ENCODE measurements at regions not wholly inside any gene's neighbourhood (a gene's known extent, or its start where the extent isn't known, plus 50 kb on each side); places are given as distances from the start of the nearest gene placed in this dataset.

DNA sequence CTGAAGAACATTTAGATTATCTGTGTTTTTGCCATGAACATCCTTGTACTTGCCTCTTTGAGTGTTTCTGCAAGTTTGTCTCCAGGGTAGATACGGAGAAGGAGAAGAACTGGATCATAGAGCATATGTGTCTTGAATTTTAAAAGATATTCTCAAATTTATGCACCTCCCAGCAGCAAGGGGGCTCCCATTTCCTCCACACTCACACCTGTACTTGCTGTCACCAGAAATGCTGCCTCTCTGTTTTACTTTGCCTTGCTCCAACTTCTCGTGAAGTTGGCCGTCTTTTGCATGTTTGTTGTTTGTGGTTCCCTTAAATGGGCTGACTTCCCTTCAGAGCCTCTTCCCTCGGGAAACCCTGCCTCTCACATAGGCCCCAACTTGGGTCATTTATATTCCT lies 171.0 kb downstream of the TFAP2C start:
- no peak for DNase-seq (ENCODE audit: low read depth)

GRCh38 chr20:56801971-56802755 lies 173.1 kb downstream of the TFAP2C start:
- DNase-seq (ENCODE audit: low read depth) = no peak

GRCh38 chr20:56802805-56803204 lies 173.7 kb downstream of the TFAP2C start:
- DNase-seq (ENCODE audit: low read depth) = no peak

DNA sequence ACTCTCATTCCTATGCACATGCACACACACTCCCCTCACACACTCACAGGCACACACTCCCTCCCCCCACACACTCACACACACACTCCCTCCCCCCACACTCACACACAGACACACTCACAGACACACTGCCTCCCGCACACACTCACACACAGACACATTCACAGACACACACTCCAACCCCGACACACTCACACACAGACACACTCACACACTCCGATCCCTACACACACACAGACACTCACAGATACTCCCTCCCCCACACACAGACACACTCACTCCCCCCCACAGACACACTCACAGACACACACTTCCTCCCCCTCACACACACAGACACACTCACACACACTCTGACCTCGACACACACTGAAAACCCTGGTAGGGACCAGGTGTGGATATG lies 176.2 kb downstream of the TFAP2C start:
- no peak for DNase-seq (ENCODE audit: low read depth)

GRCh38 chr20:56805966-56806365 lies 176.9 kb downstream of the TFAP2C start:
- no peak for DNase-seq (ENCODE audit: low read depth)

- no peak for DNase-seq (ENCODE audit: low read depth)
These were observed 177.9 kb downstream of the TFAP2C start for GRCh38 chr20:56806952-56807517.

DNA sequence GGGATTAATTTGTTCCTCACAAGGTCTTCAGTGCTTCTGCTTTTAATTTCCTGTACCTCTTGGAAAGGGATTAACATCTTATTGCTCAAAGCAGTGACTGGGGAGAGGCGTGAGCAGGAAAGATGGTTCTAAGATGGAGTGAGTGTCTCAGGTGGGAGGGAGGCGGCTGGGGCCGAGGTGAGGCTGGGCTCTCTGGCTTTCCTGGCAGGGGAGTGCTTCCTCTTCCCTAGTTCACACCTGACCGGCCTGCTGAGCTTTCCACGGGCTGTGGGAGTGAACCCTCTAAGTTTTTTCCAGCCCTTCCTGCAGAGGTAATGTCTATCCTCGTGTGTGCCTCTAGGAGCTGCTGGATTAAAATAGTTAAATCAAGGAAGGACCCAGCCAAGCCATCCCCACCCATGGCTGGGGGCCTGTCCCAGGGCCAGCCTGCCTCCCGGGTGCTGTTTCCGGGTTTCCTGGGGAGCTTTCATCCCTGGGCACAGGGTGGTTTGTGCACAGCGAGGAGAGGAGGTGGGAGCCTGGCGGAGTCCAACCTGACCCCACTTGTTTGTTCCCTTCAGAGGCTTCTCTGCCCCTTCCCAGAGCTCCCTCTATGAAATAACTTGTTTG lies 179.1 kb downstream of the TFAP2C start:
- no peak for DNase-seq (ENCODE audit: low read depth)

DNA sequence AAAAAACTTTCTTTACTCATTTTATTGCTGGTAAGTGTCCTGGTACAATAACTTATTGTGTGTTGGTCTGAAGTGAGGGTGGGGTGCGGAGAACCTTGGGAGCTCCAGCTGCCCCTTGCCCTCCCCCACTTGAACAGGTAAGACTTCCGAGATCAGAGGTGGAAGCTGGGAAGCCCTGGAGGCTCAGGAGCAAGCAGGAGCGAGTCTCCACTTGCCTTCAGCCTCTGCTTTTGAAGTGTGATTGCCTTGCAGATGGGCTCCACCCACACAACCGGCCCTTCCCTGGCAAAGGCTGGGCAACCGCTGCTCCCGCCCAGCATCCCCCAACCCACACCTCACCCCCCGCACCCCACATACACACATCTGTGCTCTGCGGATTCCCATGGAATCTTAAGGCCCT lies 179.6 kb downstream of the TFAP2C start:
- no peak for DNase-seq (ENCODE audit: low read depth)

GRCh38 chr20:56809668-56810067 lies 180.6 kb downstream of the TFAP2C start:
- DNase-seq (ENCODE audit: low read depth) = no peak

DNA sequence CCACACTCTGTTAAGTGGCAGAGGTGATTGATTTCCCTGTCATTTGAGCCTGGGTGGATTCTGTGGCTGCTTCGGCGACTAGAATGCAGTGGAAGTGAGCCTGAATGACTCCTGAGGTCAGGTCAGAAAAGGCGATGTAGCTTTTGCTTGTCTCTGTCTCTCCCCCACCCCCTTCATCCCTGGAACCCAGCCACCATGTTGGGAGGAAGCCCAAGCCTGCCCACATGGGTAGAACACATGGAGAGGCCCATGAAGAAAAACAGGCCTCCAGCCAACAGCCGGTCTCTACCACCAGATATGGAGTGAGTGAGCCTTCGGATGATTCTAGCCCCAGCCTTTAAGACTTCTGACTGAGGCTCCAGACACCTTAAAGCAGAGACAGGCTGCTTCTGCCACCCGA lies 181.0 kb downstream of the TFAP2C start:
- no peak for DNase-seq (ENCODE audit: low read depth)

DNA sequence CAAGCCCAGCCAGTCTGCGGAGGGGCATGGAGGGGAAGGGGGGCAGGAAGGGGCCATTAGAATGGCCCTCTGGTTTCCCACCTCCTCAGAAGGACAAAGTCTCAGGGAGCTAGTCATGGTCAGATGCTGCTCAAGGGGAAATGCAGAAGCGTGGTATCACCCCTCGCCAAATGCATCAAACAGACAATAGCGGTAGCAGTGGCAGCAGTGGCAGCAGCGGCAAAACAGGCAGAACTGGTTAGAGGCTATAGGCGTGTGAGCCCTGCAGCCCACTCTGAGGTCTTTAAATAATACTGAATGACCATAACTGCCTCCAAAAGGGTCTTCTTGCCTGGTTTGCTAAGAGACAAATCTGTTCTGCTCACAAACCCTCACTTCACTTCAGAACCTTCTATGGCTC lies 186.7 kb downstream of the TFAP2C start:
- DNase-seq (ENCODE audit: low read depth) = no peak

GRCh38 chr20:56816349-56816748 lies 187.2 kb downstream of the TFAP2C start:
- no peak for DNase-seq (ENCODE audit: low read depth)

- no peak for DNase-seq (ENCODE audit: low read depth)
These were observed 188.9 kb downstream of the TFAP2C start for GRCh38 chr20:56817780-56818675.

DNA sequence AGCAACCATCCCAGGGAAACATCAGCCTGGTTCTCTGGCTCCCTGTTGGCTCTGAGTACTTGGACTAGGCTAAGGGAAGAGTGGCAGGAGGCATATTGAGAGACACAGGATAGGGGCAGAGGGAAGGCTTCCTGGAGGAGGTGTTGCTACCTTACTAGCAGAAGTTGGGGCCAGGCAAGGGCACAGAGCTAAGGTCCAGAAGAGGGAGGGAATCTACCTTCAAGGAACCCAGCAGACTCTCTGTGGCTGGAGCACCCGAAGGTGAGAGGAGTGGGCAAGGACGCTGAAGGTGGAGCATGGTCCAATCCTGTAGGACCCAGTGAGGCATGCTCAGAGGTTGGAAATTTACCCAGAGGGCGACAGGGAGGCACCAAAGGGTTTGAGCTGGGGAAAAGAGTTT lies 191.9 kb downstream of the TFAP2C start:
- DNase-seq (ENCODE audit: low read depth) = no peak

GRCh38 chr20:56826306-56826704 lies 197.2 kb downstream of the TFAP2C start:
- no peak for DNase-seq (ENCODE audit: low read depth)

DNA sequence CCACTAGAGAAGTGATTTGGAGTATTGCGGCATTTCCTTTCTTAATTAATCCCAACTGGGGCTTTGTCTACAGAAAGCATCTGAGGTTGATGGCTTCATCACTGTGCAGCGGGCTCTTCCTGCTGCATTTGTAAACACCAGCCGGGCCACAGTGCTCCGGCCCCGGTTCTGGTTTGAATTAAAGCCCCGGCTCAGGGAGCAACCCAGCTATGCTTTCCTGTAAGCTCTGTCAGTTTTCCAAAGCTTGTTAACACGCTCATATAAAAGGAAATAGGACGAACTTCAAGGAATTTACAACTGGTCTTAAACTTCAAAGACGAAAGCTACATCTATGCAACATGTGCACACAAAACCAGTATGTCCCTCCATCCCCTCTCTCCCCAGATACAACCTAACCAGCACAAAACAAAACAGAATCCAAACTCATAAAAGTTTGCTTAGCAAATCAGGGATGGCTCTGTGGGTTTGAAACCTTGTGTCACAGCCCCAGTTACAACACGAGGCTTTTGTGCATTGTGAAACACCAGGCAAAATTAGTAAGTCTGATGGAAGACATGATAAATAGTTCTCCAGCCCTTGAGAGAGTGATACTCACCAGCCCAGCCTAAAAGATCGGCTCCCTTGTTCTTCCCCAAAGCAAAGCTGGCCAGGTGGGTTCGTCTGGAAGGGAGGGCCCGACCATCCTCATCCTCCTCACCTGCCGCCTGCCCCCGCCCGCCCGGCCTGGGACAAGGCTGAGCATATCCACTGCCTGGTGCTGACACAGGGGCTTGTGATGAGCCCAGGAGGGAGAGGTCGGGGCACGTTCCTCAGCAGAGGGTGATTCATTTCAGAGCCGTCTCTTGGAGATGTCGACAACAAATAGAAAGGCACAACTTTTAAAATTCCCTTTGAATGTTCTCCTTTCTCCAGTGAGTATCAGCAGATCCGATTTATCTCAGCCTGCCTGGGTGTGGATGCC lies 197.9 kb downstream of the TFAP2C start:
- no peak for DNase-seq (ENCODE audit: low read depth)

DNA sequence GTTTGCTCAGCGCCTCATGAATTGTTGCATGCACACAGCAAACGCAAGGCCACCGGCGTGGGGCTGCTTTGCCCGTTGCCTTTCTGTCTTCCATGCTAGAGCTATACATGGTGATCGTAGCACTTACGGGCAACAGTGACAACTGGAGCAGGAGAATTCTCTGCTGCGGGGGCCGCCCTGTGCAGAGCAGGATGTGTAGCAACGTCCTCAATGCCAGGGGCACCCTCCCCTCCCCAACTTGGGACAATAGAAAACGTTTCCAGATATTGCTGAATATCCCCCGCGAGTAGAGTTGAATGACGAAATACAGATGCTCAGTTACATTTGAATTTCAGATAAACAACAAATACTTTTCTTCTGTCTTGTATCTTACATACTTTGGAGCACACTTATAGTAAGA lies 198.7 kb downstream of the TFAP2C start:
- no peak for DNase-seq (ENCODE audit: low read depth)

GRCh38 chr20:56828402-56828801 lies 199.3 kb downstream of the TFAP2C start:
- no peak for DNase-seq (ENCODE audit: low read depth)

DNA sequence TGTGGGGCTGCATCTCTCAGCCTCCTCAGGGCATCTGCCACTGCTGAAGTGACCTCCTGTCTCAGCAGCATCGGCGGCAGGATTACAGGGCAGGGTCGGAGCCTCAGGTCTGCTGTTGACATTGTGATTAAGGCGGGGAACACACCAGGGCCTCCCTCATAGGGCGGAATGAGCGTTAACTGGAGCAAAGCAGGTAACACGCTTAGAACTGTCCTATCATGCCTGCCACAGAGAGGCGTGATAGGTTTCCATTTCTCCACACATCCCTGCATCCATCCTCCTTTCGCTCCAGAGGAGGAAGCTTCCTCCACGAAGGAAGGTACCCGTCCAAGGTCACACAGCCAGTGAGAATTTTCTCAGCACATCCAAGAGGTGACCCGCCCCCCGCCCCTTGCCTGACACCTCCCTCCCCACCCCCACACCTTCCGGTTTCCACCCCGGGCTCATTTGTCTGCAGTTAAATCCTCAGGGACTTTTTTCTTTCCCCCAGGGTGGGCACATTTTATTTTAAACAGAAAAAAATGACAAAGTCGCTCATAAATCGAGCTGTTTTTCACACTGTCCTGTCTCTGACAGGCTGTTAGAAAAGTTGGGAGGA lies 200.8 kb downstream of the TFAP2C start:
- no peak for DNase-seq (ENCODE audit: low read depth)

DNA sequence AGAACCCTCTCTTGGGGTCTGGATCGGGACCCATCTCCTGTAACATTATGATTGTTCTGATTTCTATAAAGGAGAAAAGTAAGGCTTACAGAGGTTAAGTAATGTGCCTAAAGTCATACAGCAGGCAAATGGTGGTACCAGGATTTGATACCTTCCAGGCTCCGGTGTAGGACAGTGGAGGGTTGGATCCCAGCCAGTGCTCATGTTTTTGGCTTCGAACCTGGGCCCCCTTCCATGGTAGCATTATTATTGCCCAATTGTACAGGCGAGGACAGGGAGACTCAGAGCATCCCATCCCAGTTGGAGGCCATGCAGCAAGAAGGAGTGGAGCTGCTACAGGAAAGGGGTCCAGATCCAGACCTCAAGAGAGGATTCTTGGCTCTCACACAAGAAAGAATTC lies 202.7 kb downstream of the TFAP2C start:
- DNase-seq (ENCODE audit: low read depth) = no peak

DNA sequence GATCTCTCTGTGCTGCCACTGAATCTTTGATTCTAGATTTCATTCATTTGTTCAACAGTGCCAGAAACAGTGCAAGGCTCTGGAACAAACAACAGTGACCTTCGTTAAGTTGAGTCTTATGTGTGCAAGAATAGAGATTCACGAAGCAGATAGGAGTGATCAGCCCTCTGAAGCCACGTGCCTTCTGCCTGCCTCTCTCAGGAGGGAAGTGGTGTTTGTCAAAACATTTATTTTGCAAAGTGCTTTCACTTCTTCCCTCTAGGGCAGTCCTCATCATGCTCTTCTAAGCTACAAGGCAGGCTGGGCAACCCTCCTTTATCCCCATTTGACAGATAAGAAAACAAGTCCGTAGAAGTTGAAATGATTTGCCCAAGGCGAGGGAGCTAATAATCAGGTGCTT lies 204.3 kb downstream of the TFAP2C start:
- no peak for DNase-seq (ENCODE audit: low read depth)
